B cell (primary cell): ENCODE measurements at regions not wholly inside any gene's neighbourhood (a gene's known extent, or its start where the extent isn't known, plus 50 kb on each side); places are given as distances from the start of the nearest gene placed in this dataset.

Source experiments
- CTCF ChIP-seq: fragments of 200-600 bp; IDR thresholded peaks from one replicate; pipeline ENCODE4 v1.8.0; 2022; ENCODE audit warnings: antibody characterized with exemption, mild to moderate bottlenecking
- EZH2 ChIP-seq: IDR thresholded peaks from 2 replicates; pipeline ENCODE4 v1.6.1; 2012; ENCODE audit warnings: borderline replicate concordance, low read depth, mild to moderate bottlenecking, moderate library complexity, low read length; ENCODE audit not compliant: insufficient read depth, poor library complexity, severe bottlenecking

GRCh38 chr5:173764332-173765028 is 123.7 kb upstream of the CPEB4 start:
- no peak for TF ChIP-seq CTCF
- no peak for TF ChIP-seq EZH2
